ENCODE measurements at regions not wholly inside any gene's neighbourhood (a gene's known extent, or its start where the extent isn't known, plus 50 kb on each side); places are given as distances from the start of the nearest gene placed in this dataset.
"Not testable (repeated sequence)": the region's sequence is repeated elsewhere in the genome, so short reads cannot be mapped to it uniquely, and the experiment has no call there.

DNA sequence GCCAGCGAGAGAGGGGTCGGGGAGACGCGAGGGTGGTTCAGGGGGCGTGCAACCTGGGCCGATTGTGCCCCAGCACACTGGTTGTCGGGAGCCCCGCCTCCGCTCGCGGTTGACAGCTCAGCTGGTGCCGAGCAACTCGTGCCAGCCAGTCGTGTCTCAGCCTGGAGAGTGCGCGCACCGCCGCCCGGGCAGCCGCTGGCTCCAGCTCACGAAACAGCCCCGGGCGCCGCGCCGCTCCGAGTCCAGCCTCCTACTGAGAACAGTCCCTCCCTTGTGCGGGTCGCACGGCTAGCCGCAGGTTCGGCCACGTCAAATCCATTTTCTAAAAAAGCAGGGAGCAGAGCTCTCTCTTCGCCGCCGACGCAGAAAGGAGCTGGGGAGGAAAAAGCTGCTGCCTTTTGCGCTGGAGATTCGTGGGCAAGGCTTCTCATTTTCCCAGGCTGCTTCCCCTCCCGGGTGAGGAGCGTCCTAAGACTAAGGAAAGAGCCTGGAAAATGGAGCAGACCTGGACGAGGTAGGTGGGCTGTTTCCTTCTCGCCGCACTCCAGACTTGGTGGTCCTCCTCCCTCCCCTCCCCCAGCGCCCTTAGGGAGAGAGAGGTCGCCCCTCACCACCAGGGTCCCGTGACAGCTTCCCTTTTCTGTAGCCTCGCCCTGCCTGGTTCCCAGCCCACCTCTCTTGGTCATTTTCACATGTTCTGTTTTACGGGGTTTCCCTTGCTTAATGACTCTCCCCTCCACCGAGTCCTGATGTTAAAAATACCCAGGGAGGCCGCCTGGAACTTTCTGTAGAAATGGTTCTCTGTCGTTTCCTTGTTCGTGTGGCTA lies 56.7 kb upstream of the SEC22B start:
- not testable (repeated sequence) for DNase-seq

- DNase-seq, result not testable (repeated sequence)
These were observed 53.5 kb upstream of the SEC22B start for GRCh38 chr1:120229835-120230234.

All from DMS53 (cell line).